ENCODE measurements at regions not wholly inside any gene's neighbourhood (a gene's known extent, or its start where the extent isn't known, plus 50 kb on each side); places are given as distances from the start of the nearest gene placed in this dataset.

- 65% methylated on average over 2 of the region's 2 CpGs for WGBS
- no peaks in the 10 kb centered on the region for H3K4me1 ChIP-seq
- no peaks in the 10 kb centered on the region for H3K9me3 ChIP-seq
- intact Hi-C loops (cut with DNase I) = no loop called here
- no peak for DNase-seq (ENCODE audit: extremely low spot score)
- no peaks in the 10 kb centered on the region for H3K36me3 ChIP-seq
- TF ChIP-seq POLR2AphosphoS5 (IDR thresholded peaks at IDR 0.05) = no peak
- TF ChIP-seq, protein P1, sequence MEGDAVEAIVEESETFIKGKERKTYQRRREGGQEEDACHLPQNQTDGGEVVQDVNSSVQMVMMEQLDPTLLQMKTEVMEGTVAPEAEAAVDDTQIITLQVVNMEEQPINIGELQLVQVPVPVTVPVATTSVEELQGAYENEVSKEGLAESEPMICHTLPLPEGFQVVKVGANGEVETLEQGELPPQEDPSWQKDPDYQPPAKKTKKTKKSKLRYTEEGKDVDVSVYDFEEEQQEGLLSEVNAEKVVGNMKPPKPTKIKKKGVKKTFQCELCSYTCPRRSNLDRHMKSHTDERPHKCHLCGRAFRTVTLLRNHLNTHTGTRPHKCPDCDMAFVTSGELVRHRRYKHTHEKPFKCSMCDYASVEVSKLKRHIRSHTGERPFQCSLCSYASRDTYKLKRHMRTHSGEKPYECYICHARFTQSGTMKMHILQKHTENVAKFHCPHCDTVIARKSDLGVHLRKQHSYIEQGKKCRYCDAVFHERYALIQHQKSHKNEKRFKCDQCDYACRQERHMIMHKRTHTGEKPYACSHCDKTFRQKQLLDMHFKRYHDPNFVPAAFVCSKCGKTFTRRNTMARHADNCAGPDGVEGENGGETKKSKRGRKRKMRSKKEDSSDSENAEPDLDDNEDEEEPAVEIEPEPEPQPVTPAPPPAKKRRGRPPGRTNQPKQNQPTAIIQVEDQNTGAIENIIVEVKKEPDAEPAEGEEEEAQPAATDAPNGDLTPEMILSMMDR (IDR thresholded peaks at IDR 0.05) = no peak
- TF ChIP-seq POLR2A (IDR thresholded peaks at IDR 0.05; ENCODE audit: low read depth) = no peak
- TF ChIP-seq EP300 (IDR thresholded peaks at IDR 0.05) = no peak
- H3K4me3 ChIP-seq = no peak overlapping the region
- H3K27me3 ChIP-seq = no peaks in the 10 kb centered on the region
- H3K27ac ChIP-seq (replicated peaks in 1 of 4) = no peak overlapping the region
These were observed 2144.3 kb upstream of the C9orf72 start for GRCh38 chr9:29717631-29718030.

- Histone ChIP-seq H3K36me3 (no peaks in the 10 kb centered on the region), H3K27ac (replicated peaks in 1 of 4) (no peak overlapping the region), H3K4me3 (no peak overlapping the region), H3K27me3 (no peaks in the 10 kb centered on the region), H3K4me1 (no peaks in the 10 kb centered on the region), H3K9me3 (peaks cover 0 to 5% (median 2%) of the 10 kb centered on the region in 4 donors)
- TF ChIP-seq, protein P1 (IDR thresholded peaks at IDR 0.05) = no peak
- TF ChIP-seq EP300 (IDR thresholded peaks at IDR 0.05) (no peak), POLR2A (IDR thresholded peaks at IDR 0.05; ENCODE audit: low read depth) (no peak), POLR2AphosphoS5 (IDR thresholded peaks at IDR 0.05) (no peak)
- WGBS = 55% methylated on average over 1 of the region's 1 CpG
- intact Hi-C loops (cut with DNase I) = no loop called here
- DNase-seq (ENCODE audit: extremely low spot score) = no peak
These were observed 2156.9 kb upstream of the C9orf72 start for GRCh38 chr9:29730163-29730562.

- no peak overlapping the region for H3K27ac ChIP-seq (replicated peaks in 1 of 4)
- H3K9me3 ChIP-seq = no peaks in the 10 kb centered on the region
- no peak overlapping the region for H3K4me3 ChIP-seq
- intact Hi-C loops (cut with DNase I) = no loop called here
- TF ChIP-seq EP300 (IDR thresholded peaks at IDR 0.05) = no peak
- TF ChIP-seq POLR2A (IDR thresholded peaks at IDR 0.05; ENCODE audit: low read depth) = no peak
- no peak for TF ChIP-seq POLR2AphosphoS5 (IDR thresholded peaks at IDR 0.05)
- TF ChIP-seq, protein P1 (IDR thresholded peaks at IDR 0.05) = no peak
- no peaks in the 10 kb centered on the region for H3K4me1 ChIP-seq
- no peaks in the 10 kb centered on the region for H3K36me3 ChIP-seq
- DNase-seq (ENCODE audit: extremely low spot score) = no peak
- no peaks in the 10 kb centered on the region for H3K27me3 ChIP-seq
- 46% methylated on average over 3 of the region's 3 CpGs for WGBS
These were observed 2167.2 kb upstream of the C9orf72 start for GRCh38 chr9:29740518-29740917.

GRCh38 chr9:29741169-29741568, 2167.9 kb upstream of the C9orf72 start:
- H3K9me3 ChIP-seq = no peaks in the 10 kb centered on the region
- intact Hi-C loops (cut with DNase I) = no loop called here
- TF ChIP-seq, protein P1 (IDR thresholded peaks at IDR 0.05) = no peak
- no peak for TF ChIP-seq EP300 (IDR thresholded peaks at IDR 0.05)
- no peak for TF ChIP-seq POLR2A (IDR thresholded peaks at IDR 0.05; ENCODE audit: low read depth)
- TF ChIP-seq POLR2AphosphoS5 (IDR thresholded peaks at IDR 0.05) = no peak

DNA sequence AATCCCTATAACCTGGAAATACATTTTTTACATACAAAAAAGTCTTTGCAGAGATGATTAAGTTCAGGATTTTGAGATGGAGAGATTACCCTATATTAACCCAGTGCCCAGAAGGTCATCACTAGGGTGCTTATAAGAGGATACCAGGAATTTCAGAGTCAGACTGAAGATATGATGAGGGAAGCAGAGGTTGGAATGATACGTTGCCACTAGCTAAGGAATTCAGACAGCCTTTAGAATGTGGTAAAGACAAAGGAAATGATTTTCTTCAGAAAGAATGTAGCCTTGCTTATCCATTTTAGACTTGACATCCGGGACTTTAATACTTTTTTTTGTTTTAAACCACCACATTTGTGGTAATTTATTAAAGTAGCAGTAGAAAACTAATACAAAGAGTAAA, 2176.8 kb upstream of the C9orf72 start:
- H3K4me3 ChIP-seq = no peak overlapping the region
- no peaks in the 10 kb centered on the region for H3K9me3 ChIP-seq
- no peak overlapping the region for H3K27ac ChIP-seq (replicated peaks in 1 of 4)
- intact Hi-C loops (cut with DNase I) = no loop called here
- TF ChIP-seq POLR2A (IDR thresholded peaks at IDR 0.05; ENCODE audit: low read depth) (no peak), EP300 (IDR thresholded peaks at IDR 0.05) (no peak), POLR2AphosphoS5 (IDR thresholded peaks at IDR 0.05) (no peak)
- TF ChIP-seq, protein P1 (IDR thresholded peaks at IDR 0.05) = no peak
- 56% methylated on average over 2 of the region's 2 CpGs for WGBS
- H3K27me3 ChIP-seq = no peaks in the 10 kb centered on the region
- DNase-seq (ENCODE audit: extremely low spot score) = no peak
- H3K36me3 ChIP-seq = no peaks in the 10 kb centered on the region
- H3K4me1 ChIP-seq = no peaks in the 10 kb centered on the region

More at GRCh38 chr9:29741169-29741568, 2167.9 kb upstream of the C9orf72 start:
- H3K27me3 ChIP-seq = no peaks in the 10 kb centered on the region
- no peak for DNase-seq (ENCODE audit: extremely low spot score)
- no peak overlapping the region for H3K27ac ChIP-seq (replicated peaks in 1 of 4)
- no peaks in the 10 kb centered on the region for H3K36me3 ChIP-seq
- no peaks in the 10 kb centered on the region for H3K4me1 ChIP-seq
- H3K4me3 ChIP-seq = no peak overlapping the region

All from esophagus muscularis mucosa (tissue), 4 donors.